Esophagus mucosa (tissue), 1 donor: ENCODE measurements at regions not wholly inside any gene's neighbourhood (a gene's known extent, or its start where the extent isn't known, plus 50 kb on each side); places are given as distances from the start of the nearest gene placed in this dataset.

Experiments
- ATAC-seq: fragments of 200-7000 bp; cut with Tn5 transposase; one replicate; pipeline ENCODE4 v1.9.1; 2020
- donor health status: DM: yes; HTN: yes; CAD: no.

GRCh38 chr7:52017802-52018679 is 701.4 kb upstream of the COBL start:
- no peak for ATAC-seq

GRCh38 chr7:52009181-52009580 is 692.6 kb upstream of the COBL start:
- ATAC-seq: no peak

- ATAC-seq: no peak
Measured at GRCh38 chr7:52006674-52007073, 690.1 kb upstream of the COBL start.

GRCh38 chr7:52005613-52006012 is 689.0 kb upstream of the COBL start:
- no peak for ATAC-seq

- no peak for ATAC-seq
Measured at GRCh38 chr7:51995596-51996179, 679.1 kb upstream of the COBL start.

- no peak for ATAC-seq
Measured at GRCh38 chr7:51982653-51983052, 666.0 kb upstream of the COBL start.

GRCh38 chr7:51980812-51981211 is 664.2 kb upstream of the COBL start:
- ATAC-seq: no peak

GRCh38 chr7:51980313-51980712 is 663.7 kb upstream of the COBL start:
- no peak for ATAC-seq

GRCh38 chr7:51977913-51978312 is 661.3 kb upstream of the COBL start:
- no peak for ATAC-seq

- no peak for ATAC-seq
Measured at GRCh38 chr7:51973939-51974338, 657.3 kb upstream of the COBL start.

- no peak for ATAC-seq
Measured at GRCh38 chr7:51973071-51973470, 656.5 kb upstream of the COBL start.

GRCh38 chr7:51970961-51971665 is 654.5 kb upstream of the COBL start:
- ATAC-seq: no peak

- no peak for ATAC-seq
Measured at GRCh38 chr7:51968461-51968860, 651.9 kb upstream of the COBL start.

- ATAC-seq: no peak
Measured at GRCh38 chr7:51965454-51965853, 648.8 kb upstream of the COBL start.

GRCh38 chr7:51961804-51962203 is 645.2 kb upstream of the COBL start:
- ATAC-seq: no peak

GRCh38 chr7:51950813-51951212 is 634.2 kb upstream of the COBL start:
- ATAC-seq: no peak

GRCh38 chr7:51949726-51950644 is 633.4 kb upstream of the COBL start:
- no peak for ATAC-seq

GRCh38 chr7:51930834-51931233 is 614.2 kb upstream of the COBL start:
- ATAC-seq: no peak

GRCh38 chr7:51929818-51930217 is 613.2 kb upstream of the COBL start:
- ATAC-seq: no peak

- ATAC-seq: no peak
Measured at GRCh38 chr7:51927738-51928137, 611.1 kb upstream of the COBL start.

- no peak for ATAC-seq
Measured at GRCh38 chr7:51918581-51918980, 602.0 kb upstream of the COBL start.

GRCh38 chr7:51901489-51901840 is 584.9 kb upstream of the COBL start:
- ATAC-seq: no peak
